Spleen (tissue), 7 donors: ENCODE measurements at regions not wholly inside any gene's neighbourhood (a gene's known extent, or its start where the extent isn't known, plus 50 kb on each side); places are given as distances from the start of the nearest gene placed in this dataset.

ENCODE experiments used
- POLR2A ChIP-seq, 3 donors: fragments of 450-650 bp; IDR thresholded peaks; one replicate each; pipeline ENCODE4 v1.5.1; 2017; ENCODE audit warnings: antibody characterized with exemption in 3 of 3, mild to moderate bottlenecking in 1 of 3
- POLR2AphosphoS5 ChIP-seq, 3 donors: sonication (generic); formaldehyde crosslinking; IDR thresholded peaks; one replicate each; pipeline ENCODE4 v1.5.1; 2017; ENCODE audit warnings: antibody characterized with exemption in 3 of 3
- TF ChIP-seq, protein P1 (sequence below), 11 experiments: fragments of 200-600 bp in 7 of 11; fragments of 450-650 bp in 4 of 11; sonication (generic) in 4 of 11; IDR thresholded peaks in 8 of 11; conservative IDR thresholded peaks in 3 of 11; 1 replicate in 7 of 11; 2 replicates in 4 of 11; pipeline versions ENCODE4 v1.4.0 to v1.8.0; 2016 to 2021; ENCODE audit warnings: antibody characterized with exemption in 11 of 11, inconsistent platforms in 4 of 11, mild to moderate bottlenecking in 1 of 11
- donor health status: DM: no; HTN: no; CAD: no; lungs with moderate emphysema.
- donor health status: DM: no; HTN: no; CAD: no.
- donor health status: DM: no; HTN: no; CAD: no.

DNA sequence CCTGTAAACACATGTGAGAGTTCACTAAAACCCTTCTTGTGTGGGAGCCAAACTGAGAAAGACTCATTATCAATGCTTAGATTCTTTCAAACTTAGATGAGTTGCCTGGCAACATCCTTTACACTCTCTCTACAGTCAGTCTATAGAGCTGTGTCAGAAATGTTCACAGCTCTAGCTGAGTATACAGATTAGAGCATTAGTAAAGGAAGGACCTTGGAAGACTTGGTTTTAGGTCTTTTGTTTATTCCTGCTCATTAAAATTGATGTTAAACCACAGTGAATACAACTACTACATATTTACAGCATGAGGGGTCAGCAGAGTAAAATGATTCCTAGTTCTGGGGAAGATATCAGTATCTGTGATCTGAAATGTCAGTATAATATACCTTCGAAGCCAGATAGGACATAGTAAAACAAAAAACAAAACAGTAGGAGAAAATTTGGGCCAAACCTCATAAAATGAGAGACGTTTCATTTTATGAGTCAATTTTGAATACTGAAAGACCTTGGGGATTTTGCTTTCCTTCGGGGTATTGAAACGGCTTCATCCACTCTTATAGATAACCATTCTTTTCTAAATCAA, 186.0 kb downstream of the TANC2 start:
- TF ChIP-seq, protein P1, sequence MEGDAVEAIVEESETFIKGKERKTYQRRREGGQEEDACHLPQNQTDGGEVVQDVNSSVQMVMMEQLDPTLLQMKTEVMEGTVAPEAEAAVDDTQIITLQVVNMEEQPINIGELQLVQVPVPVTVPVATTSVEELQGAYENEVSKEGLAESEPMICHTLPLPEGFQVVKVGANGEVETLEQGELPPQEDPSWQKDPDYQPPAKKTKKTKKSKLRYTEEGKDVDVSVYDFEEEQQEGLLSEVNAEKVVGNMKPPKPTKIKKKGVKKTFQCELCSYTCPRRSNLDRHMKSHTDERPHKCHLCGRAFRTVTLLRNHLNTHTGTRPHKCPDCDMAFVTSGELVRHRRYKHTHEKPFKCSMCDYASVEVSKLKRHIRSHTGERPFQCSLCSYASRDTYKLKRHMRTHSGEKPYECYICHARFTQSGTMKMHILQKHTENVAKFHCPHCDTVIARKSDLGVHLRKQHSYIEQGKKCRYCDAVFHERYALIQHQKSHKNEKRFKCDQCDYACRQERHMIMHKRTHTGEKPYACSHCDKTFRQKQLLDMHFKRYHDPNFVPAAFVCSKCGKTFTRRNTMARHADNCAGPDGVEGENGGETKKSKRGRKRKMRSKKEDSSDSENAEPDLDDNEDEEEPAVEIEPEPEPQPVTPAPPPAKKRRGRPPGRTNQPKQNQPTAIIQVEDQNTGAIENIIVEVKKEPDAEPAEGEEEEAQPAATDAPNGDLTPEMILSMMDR (IDR thresholded peaks at IDR 0.05 in 8 of 11, conservative IDR thresholded peaks at IDR 0.05 in 3 of 11) = no peak
- TF ChIP-seq POLR2AphosphoS5 (IDR thresholded peaks at IDR 0.05) (no peak), POLR2A (IDR thresholded peaks at IDR 0.05) (no peak)
